GM06990 (cell line): ENCODE measurements at regions not wholly inside any gene's neighbourhood (a gene's known extent, or its start where the extent isn't known, plus 50 kb on each side); places are given as distances from the start of the nearest gene placed in this dataset.

Experiments
- DNase-seq: peaks from one replicate; pipeline ENCODE4 v3.0.0-alpha.2; 2011; ENCODE audit not compliant: insufficient read length; ENCODE audit errors: extremely low read depth
- H3K27me3 ChIP-seq: replicated peaks from 2 replicates; pipeline ENCODE4 v1.6.0; 2011; ENCODE audit warnings: low read length; ENCODE audit not compliant: control insufficient read depth, insufficient read depth
- H3K36me3 ChIP-seq: 2 replicates; pipeline ENCODE4 v1.5.1; 2011; ENCODE audit warnings: low read length; ENCODE audit not compliant: control insufficient read depth, insufficient read depth
- H3K4me3 ChIP-seq: replicated peaks from 2 replicates; pipeline ENCODE4 v1.5.1; 2011; ENCODE audit warnings: low read depth, mild to moderate bottlenecking, control low read depth, low read length
- CTCF ChIP-seq: IDR thresholded peaks from 2 replicates; pipeline ENCODE4 v1.5.1; 2011; ENCODE audit warnings: low read length, control low read depth, mild to moderate bottlenecking, inconsistent platforms; ENCODE audit not compliant: insufficient read depth, poor library complexity, severe bottlenecking

- no peaks in the 10 kb centered on the region for H3K27me3 ChIP-seq
- H3K4me3 ChIP-seq = no peak overlapping the region
- DNase-seq = no peak
- no peaks in the 10 kb centered on the region for H3K36me3 ChIP-seq
- TF ChIP-seq CTCF = peak; percentile 16
Measured at GRCh38 chr12:67388331-67389138, 119.4 kb downstream of the CAND1 start.

- H3K36me3 ChIP-seq = no peaks in the 10 kb centered on the region
- H3K27me3 ChIP-seq = no peaks in the 10 kb centered on the region
- TF ChIP-seq CTCF = no peak
- H3K4me3 ChIP-seq = no peak overlapping the region
- no peak for DNase-seq
Measured at GRCh38 chr12:67390273-67390672, 121.1 kb downstream of the CAND1 start.

- no peak for TF ChIP-seq CTCF
- H3K27me3 ChIP-seq = no peaks in the 10 kb centered on the region
- no peak overlapping the region for H3K4me3 ChIP-seq
- no peaks in the 10 kb centered on the region for H3K36me3 ChIP-seq
- no peak for DNase-seq
Measured at GRCh38 chr12:67391034-67391433, 121.9 kb downstream of the CAND1 start.

- no peak for TF ChIP-seq CTCF
- no peak overlapping the region for H3K4me3 ChIP-seq
- no peaks in the 10 kb centered on the region for H3K36me3 ChIP-seq
- DNase-seq = no peak
- no peaks in the 10 kb centered on the region for H3K27me3 ChIP-seq
Measured at GRCh38 chr12:67391656-67392055, 122.5 kb downstream of the CAND1 start.

- no peak for TF ChIP-seq CTCF
- no peak for DNase-seq
- Histone ChIP-seq H3K4me3 (no peak overlapping the region), H3K36me3 (no peaks in the 10 kb centered on the region), H3K27me3 (no peaks in the 10 kb centered on the region)
Measured at GRCh38 chr12:67394550-67394949, 125.4 kb downstream of the CAND1 start.
